HG02571 (cell line): ENCODE measurements at regions not wholly inside any gene's neighbourhood (a gene's known extent, or its start where the extent isn't known, plus 50 kb on each side); places are given as distances from the start of the nearest gene placed in this dataset.
A peak's percentile ranks its signal among the peaks of the same experiment; 100 is the strongest.

Experiments used
- ATAC-seq: cut with Tn5 transposase; IDR thresholded peaks from one replicate; pipeline ENCODE4 v1.9.1; 2021; ENCODE audit warnings: mild to moderate bottlenecking, moderate library complexity; ENCODE audit not compliant: unreplicated experiment

GRCh38 chr12:23060161-23060560 is 435.2 kb downstream of the ETNK1 start:
- no peak for ATAC-seq

DNA sequence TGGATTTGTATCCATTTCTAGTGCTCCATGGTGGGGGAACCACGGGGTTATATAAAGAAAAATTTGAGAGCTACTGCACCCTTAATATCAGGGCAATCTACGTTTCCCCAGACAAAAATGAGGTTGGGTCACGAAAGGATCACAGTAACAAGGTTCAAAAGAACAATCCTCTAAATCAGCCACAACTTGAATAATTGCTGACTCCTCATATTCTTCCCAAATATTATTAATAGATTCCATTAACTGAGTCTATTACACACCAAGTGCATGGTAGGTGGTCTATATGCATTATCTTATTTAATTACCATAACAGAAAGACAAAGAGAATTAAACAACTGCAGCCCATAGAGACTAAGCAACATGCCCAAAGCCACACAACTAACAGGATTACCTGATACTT is 438.2 kb downstream of the ETNK1 start:
- no peak for ATAC-seq

- no peak for ATAC-seq
Observed at GRCh38 chr12:23066095-23066494, 441.1 kb downstream of the ETNK1 start.

- ATAC-seq, result peak; percentile 74
Observed at GRCh38 chr12:23083267-23083666, 458.3 kb downstream of the ETNK1 start.

GRCh38 chr12:23084236-23084995 is 459.4 kb downstream of the ETNK1 start:
- ATAC-seq, result no peak

DNA sequence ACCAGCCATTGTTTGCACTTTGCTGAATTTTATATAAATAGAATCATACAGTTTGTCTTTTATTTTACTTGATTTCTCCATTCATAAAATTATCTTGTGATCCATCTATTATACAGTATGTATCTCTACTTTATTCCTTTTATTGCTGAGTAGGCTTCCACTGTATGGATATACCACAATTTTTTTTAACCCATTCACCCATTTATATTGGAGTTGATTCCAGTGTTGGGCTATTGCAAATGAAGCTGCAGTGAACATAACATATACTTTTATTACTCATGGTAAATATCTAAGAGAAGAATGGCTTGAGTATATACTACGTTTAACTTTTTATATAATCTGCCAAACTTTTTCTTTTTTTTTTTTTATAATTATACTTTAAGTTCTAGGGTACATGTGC is 463.6 kb downstream of the ETNK1 start:
- no peak for ATAC-seq

- ATAC-seq, result no peak
Observed at GRCh38 chr12:23093488-23093887, 468.5 kb downstream of the ETNK1 start.

DNA sequence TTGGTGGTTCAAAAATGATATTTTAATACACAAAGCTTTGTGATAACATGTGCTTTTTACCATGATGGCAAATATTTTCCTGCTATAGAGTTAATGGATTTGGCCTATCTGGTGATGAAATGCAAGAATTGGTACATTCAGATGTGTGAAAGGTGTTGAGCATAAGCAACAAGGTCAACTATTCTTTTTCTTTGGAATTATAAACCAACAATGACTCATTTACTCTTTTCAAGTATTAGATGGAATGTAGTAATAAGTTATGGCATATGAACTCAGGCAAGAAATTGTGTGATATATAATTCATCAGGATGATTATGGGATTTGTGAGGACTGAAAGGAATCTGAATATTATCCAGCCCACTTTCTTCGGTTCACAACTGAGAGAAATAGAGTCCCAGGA is 471.4 kb downstream of the ETNK1 start:
- no peak for ATAC-seq

- ATAC-seq, result no peak
Observed at GRCh38 chr12:23098110-23098509, 473.1 kb downstream of the ETNK1 start.

DNA sequence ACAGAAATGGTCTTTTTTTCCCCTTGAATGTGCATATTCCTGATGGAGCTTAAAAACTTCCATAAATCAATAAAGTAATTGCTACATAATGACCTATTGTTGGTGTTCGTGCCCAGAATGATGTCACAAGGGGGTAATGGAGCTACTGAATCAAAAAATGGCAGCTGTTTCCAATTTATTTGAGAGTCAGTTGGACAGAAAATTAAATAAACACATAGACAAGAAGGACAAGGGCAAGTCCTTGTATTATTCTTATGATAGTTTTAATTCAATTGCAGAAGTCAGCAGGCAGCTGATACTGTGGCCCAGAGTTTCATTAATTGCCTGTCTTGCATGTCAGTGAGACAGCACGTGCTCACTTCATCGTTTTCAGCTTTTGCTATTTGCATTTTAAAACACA is 473.5 kb downstream of the ETNK1 start:
- ATAC-seq, result no peak

DNA sequence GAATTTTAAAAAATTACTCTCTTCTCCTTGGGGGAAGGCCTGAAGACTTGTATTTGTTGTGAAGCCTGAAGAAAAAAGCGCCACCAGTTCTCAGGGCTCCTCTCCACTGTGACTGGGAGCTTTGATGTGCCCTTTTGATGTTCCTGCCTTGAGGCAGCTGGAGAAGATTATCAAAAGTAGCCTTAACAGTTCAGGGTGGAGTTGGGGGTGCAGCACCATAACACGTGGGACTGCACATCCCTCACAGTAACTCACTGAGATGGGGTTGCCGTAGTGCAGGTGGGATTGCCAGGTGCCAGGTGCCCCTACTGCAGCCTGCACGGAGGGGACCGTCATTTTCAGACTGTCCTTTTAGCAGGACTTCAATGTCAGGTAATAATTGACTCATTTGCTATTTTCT is 474.1 kb downstream of the ETNK1 start:
- no peak for ATAC-seq

DNA sequence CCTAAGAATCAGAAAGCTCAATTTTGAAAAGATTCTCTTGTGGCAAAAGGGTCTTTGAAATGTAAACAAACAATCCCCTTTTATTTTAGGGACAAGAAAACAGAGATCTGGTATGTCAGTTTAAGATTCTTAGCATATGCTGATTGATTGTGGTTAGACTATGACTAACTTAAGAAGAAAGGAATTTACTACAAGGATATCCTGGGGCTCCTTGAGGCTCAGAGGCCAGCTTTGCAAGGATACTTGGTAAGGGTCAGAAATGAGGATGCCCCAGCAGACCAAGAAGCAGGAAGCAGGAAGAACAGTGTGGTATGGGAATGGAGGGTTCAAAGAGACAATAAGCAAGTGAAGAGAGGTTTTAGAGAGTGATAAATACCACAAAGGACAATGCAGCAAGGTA is 474.6 kb downstream of the ETNK1 start:
- ATAC-seq, result no peak

- ATAC-seq, result no peak
Observed at GRCh38 chr12:23108957-23109356, 484.0 kb downstream of the ETNK1 start.

GRCh38 chr12:23113781-23114180 is 488.8 kb downstream of the ETNK1 start:
- no peak for ATAC-seq

DNA sequence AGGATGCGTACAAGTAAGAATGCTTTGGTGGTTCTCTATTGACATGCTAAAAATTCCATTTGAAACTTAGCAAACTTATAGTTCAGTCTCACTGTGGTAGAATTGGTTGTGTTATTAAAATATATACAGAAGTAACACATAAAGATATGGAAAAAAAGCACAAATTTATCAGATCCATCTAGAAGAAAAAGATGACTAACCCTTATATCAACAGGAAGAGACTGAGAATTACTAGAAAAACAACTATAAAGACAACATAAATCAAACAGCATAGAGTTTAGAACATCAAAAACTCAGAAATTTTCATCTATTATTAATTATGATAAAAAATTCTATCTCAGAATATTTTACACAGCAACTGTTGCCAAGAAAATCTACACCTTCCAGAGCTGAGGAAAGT is 491.0 kb downstream of the ETNK1 start:
- ATAC-seq, result no peak

DNA sequence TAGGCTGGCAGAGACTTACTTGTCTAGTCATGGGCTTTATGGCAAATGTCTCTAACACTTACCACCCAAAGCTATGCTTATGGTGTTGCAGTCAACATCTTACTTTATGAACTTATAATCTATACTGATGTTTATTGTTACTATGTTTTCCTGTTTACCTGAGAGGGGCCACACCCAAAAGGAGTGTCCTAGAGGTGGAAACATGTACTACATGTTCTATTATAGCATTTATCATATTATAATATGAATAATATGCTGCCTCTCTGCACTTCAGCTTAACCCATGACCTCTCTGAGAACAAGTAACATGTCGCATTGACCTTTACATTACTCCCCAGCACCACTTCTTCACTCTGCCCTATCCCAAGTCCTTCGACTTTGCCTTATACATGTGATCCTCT is 501.8 kb downstream of the ETNK1 start:
- ATAC-seq, result no peak

DNA sequence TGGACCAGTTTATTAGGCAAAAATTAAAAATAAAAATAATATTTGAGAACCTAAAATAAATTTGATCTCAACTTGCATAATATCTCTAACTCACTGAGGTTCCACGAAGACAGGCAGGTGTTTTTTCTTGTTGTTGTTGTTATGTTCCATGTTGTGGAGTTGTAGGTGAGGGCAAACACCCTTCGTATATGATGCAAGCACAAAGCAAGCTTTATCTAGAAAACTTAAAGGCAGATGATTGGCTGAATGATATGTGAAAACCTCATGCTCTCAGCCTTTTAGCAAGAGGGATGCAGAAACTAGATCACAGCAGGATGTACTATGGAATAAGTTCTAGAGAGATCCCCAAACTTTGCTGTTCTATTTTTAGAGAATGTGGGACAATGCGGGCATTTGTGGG is 502.7 kb downstream of the ETNK1 start:
- no peak for ATAC-seq

GRCh38 chr12:23128462-23128861 is 503.5 kb downstream of the ETNK1 start:
- ATAC-seq, result no peak

DNA sequence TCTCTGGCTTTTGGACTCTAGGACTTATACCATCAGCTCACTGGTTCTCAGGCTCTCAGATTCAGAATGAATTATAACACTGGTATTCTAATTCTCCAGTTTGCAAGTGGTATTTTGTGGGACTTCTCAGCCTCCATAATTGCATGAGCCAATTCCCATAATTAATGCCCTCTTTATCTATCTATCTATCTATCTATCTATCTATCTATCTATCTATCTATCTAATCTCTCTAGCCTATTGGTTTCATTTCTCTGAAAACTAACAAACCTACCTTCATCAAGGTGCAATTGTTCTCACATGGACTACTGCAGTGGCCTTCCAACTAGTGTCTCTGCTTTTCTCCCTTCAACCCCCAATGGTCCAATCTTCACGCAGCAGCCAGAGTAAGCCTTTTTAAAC is 507.4 kb downstream of the ETNK1 start:
- no peak for ATAC-seq

- ATAC-seq, result no peak
Observed at GRCh38 chr12:23133471-23133870, 508.5 kb downstream of the ETNK1 start.

GRCh38 chr12:23139026-23139425 is 514.1 kb downstream of the ETNK1 start:
- no peak for ATAC-seq

GRCh38 chr12:23140710-23141109 is 515.7 kb downstream of the ETNK1 start:
- no peak for ATAC-seq

DNA sequence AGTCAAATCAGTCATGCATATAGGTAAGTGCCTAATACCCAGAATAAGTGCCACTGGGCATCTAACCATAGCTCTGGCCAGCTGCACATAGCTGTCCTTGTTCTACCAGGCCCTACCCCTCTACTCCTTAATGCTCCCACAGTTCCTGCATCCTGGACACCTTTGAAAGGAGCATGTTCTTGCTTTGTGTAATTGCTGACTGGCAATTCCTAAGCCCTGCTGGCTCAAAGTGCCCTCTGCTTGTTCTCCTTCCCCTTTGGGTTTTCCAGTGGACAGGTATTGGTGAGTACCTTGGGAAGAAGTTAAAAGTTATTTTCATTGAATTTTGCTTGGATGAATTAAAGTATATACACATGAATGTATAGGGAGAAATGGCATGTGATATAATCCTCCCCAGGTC is 516.4 kb downstream of the ETNK1 start:
- ATAC-seq, result no peak
